Colonic mucosa (tissue), 4 donors: ENCODE measurements at regions not wholly inside any gene's neighbourhood (a gene's known extent, or its start where the extent isn't known, plus 50 kb on each side); places are given as distances from the start of the nearest gene placed in this dataset.

Experiments used
- DNase-seq: peaks from one replicate; pipeline ENCODE4 v3.0.0-alpha.2; 2020
- H3K27ac ChIP-seq: fragments of 200-600 bp; one replicate; pipeline ENCODE4 v1.8.0; 2021
- H3K27me3 ChIP-seq: fragments of 200-600 bp; one replicate; pipeline ENCODE4 v1.8.0; 2021
- H3K36me3 ChIP-seq: fragments of 200-600 bp; one replicate; pipeline ENCODE4 v1.8.0; 2021
- H3K4me1 ChIP-seq: fragments of 200-600 bp; one replicate; pipeline ENCODE4 v1.8.0; 2021; ENCODE audit warnings: mild to moderate bottlenecking
- H3K4me3 ChIP-seq: fragments of 200-600 bp; one replicate; pipeline ENCODE4 v1.8.0; 2021
- H3K9ac ChIP-seq, 2 donors: one replicate each; pipeline ENCODE4 v1.7.0; 2013; ENCODE audit warnings: control low read depth in 2 of 2, low read depth in 2 of 2, low read length in 2 of 2
- H3K9me3 ChIP-seq: fragments of 200-600 bp; one replicate; pipeline ENCODE4 v1.8.0; 2021
- intact Hi-C: fragments of 100-400 bp; cut with DNase I; formaldehyde crosslinking; loops from one replicate; pipeline ENCODE4 v1.14.1; 2022
- TF ChIP-seq, protein P1 (sequence below): fragments of 200-600 bp; IDR thresholded peaks from one replicate; pipeline ENCODE4 v1.8.0; 2022; ENCODE audit warnings: antibody characterized with exemption, mild to moderate bottlenecking
- donor health status: healthy.
- donor health status: DM: no; HTN: no; CAD: no.
- donor health status: DM: no; HTN: no; CAD: no.

DNA sequence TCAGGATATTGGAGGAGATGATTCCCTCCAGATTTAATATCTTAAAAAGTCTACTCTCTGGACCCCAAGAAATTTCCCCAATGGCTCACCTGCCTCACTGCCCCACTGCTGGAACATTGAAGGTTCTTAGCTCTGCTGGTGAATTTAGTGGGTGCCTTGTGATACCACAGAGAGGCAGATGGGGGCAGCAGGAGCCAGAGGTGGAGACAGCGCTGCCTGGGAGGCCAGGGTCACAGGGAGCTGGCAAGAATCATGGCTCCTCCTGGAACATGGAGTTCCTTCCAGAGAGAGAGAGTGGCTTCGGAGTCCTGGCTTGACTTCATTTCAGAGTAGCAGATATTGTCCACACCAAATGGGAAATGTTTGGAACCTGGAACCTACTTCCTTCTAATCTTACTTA, 263.5 kb upstream of the CFAP20DC start:
- H3K9me3 ChIP-seq, result no peaks in the 10 kb centered on the region
- TF ChIP-seq, protein P1, sequence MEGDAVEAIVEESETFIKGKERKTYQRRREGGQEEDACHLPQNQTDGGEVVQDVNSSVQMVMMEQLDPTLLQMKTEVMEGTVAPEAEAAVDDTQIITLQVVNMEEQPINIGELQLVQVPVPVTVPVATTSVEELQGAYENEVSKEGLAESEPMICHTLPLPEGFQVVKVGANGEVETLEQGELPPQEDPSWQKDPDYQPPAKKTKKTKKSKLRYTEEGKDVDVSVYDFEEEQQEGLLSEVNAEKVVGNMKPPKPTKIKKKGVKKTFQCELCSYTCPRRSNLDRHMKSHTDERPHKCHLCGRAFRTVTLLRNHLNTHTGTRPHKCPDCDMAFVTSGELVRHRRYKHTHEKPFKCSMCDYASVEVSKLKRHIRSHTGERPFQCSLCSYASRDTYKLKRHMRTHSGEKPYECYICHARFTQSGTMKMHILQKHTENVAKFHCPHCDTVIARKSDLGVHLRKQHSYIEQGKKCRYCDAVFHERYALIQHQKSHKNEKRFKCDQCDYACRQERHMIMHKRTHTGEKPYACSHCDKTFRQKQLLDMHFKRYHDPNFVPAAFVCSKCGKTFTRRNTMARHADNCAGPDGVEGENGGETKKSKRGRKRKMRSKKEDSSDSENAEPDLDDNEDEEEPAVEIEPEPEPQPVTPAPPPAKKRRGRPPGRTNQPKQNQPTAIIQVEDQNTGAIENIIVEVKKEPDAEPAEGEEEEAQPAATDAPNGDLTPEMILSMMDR, result peak; percentile 39
- no peaks in the 10 kb centered on the region for H3K4me1 ChIP-seq
- intact Hi-C loops, result loop anchor here (10.0 kb wide), 2 partner anchors 261 to 541 kb away; no protein-coding TSS in a partner anchor
- no peak overlapping the region for H3K9ac ChIP-seq
- H3K4me3 ChIP-seq, result no peak overlapping the region
- no peak overlapping the region for H3K27ac ChIP-seq
- H3K27me3 ChIP-seq, result no peaks in the 10 kb centered on the region
- peak; percentile 34 for DNase-seq
- H3K36me3 ChIP-seq, result no peaks in the 10 kb centered on the region

GRCh38 chr3:59311231-59311630, 261.4 kb upstream of the CFAP20DC start:
- no peaks in the 10 kb centered on the region for H3K9me3 ChIP-seq
- no peak overlapping the region for H3K4me3 ChIP-seq

GRCh38 chr3:59310736-59311135, 260.9 kb upstream of the CFAP20DC start:
- Histone ChIP-seq H3K9ac (no peak overlapping the region), H3K36me3 (no peaks in the 10 kb centered on the region), H3K27ac (no peak overlapping the region), H3K9me3 (no peaks in the 10 kb centered on the region), H3K4me1 (no peaks in the 10 kb centered on the region), H3K27me3 (no peaks in the 10 kb centered on the region), H3K4me3 (no peak overlapping the region)
- DNase-seq, result no peak
- intact Hi-C loops, result loop anchor here (10.0 kb wide), 2 partner anchors 264 to 544 kb away; no protein-coding TSS in a partner anchor
- TF ChIP-seq, protein P1, result no peak

More at GRCh38 chr3:59311231-59311630, 261.4 kb upstream of the CFAP20DC start:
- Histone ChIP-seq H3K36me3 (no peaks in the 10 kb centered on the region), H3K27me3 (no peaks in the 10 kb centered on the region), H3K9ac (no peak overlapping the region), H3K4me1 (no peaks in the 10 kb centered on the region), H3K27ac (no peak overlapping the region)
- intact Hi-C loops, result loop anchor here (10.0 kb wide), 2 partner anchors 264 to 544 kb away; no protein-coding TSS in a partner anchor
- no peak for DNase-seq
- TF ChIP-seq, protein P1, result no peak

- Histone ChIP-seq H3K27me3 (no peaks in the 10 kb centered on the region), H3K4me3 (no peak overlapping the region), H3K36me3 (no peaks in the 10 kb centered on the region), H3K27ac (no peak overlapping the region), H3K9ac (no peak overlapping the region), H3K4me1 (no peaks in the 10 kb centered on the region), H3K9me3 (no peaks in the 10 kb centered on the region)
- intact Hi-C loops, result no loop called here
- TF ChIP-seq, protein P1, result no peak
- DNase-seq, result no peak
Measured at GRCh38 chr3:59308684-59309083, 258.9 kb upstream of the CFAP20DC start.

DNA sequence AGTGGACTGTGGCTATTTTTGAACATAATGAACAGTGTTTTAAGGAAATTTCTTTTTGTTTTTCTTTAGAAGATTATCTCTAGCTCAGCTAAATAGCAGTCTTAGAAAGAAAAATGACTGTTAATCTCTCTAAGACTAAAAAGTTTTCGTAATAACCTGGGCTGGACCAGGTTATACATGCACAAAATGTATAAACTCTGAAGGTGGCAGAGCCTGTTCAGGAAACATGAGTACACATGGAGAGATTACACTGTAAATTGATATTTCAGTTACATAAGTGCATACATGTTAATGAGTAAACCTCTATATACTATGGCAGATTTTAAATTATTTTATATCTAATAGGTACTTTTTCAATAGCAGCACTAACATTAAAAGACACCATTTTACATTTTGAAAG, 258.2 kb upstream of the CFAP20DC start:
- no peak overlapping the region for H3K9ac ChIP-seq
- no peaks in the 10 kb centered on the region for H3K36me3 ChIP-seq
- DNase-seq, result no peak
- H3K27ac ChIP-seq, result no peak overlapping the region
- no peaks in the 10 kb centered on the region for H3K4me1 ChIP-seq
- H3K27me3 ChIP-seq, result no peaks in the 10 kb centered on the region
- intact Hi-C loops, result no loop called here
- no peak overlapping the region for H3K4me3 ChIP-seq
- TF ChIP-seq, protein P1, result no peak
- no peaks in the 10 kb centered on the region for H3K9me3 ChIP-seq
